Liver (tissue), 3 donors: ENCODE measurements at regions not wholly inside any gene's neighbourhood (a gene's known extent, or its start where the extent isn't known, plus 50 kb on each side); places are given as distances from the start of the nearest gene placed in this dataset.

Source experiments
- ATF3 ChIP-seq: IDR thresholded peaks from 2 replicates; pipeline ENCODE4 v1.6.1; 2016; ENCODE audit warnings: antibody characterized with exemption
- CTCF ChIP-seq: fragments of 150-350 bp; IDR thresholded peaks from 2 replicates; pipeline ENCODE4 v1.5.1; 2017; ENCODE audit warnings: improper control_type of control experiment, low read depth, low read length; ENCODE audit not compliant: missing input control
- EGR1 ChIP-seq, 2 donors: IDR thresholded peaks; 2 replicates each; pipeline ENCODE4 v1.6.1; 2016 to 2018; ENCODE audit warnings: antibody characterized with exemption in 2 of 2, low read depth in 2 of 2
- HNF4A ChIP-seq, 2 donors: conservative IDR thresholded peaks; 2 replicates each; pipeline ENCODE4 v1.6.1; 2016; ENCODE audit warnings: antibody characterized with exemption in 2 of 2, mild to moderate bottlenecking in 2 of 2
- HNF4G ChIP-seq: IDR thresholded peaks from 2 replicates; pipeline ENCODE4 v1.6.1; 2016; ENCODE audit warnings: antibody characterized with exemption
- JUND ChIP-seq, 2 donors: IDR thresholded peaks; 2 replicates each; pipeline ENCODE4 v1.6.1; 2016; ENCODE audit warnings: antibody characterized with exemption in 2 of 2
- NR2F2 ChIP-seq: IDR thresholded peaks from 2 replicates; pipeline ENCODE4 v1.6.1; 2016; ENCODE audit warnings: antibody characterized with exemption
- RAD21 ChIP-seq, 2 donors: IDR thresholded peaks; 2 replicates each; pipeline ENCODE4 v1.6.1; 2016; ENCODE audit warnings: antibody characterized with exemption in 2 of 2, mild to moderate bottlenecking in 2 of 2
- REST ChIP-seq: IDR thresholded peaks from 2 replicates; pipeline ENCODE4 v1.6.1; 2016; ENCODE audit warnings: antibody characterized with exemption, mild to moderate bottlenecking
- TAF1 ChIP-seq: conservative IDR thresholded peaks from 2 replicates; pipeline ENCODE4 v1.6.1; 2016; ENCODE audit warnings: antibody characterized with exemption, mild to moderate bottlenecking
- ZBTB33 ChIP-seq: IDR thresholded peaks from 2 replicates; pipeline ENCODE4 v1.6.1; 2016; ENCODE audit warnings: antibody characterized with exemption
- donor health status: healthy.
- donor health status: healthy.

- TF ChIP-seq ATF3, result no peak
- TF ChIP-seq CTCF, result no peak
- TF ChIP-seq JUND (IDR thresholded peaks at IDR 0.05), result no peak
- no peak for TF ChIP-seq EGR1 (IDR thresholded peaks at IDR 0.05; ENCODE audit: low read depth in 2 of 2)
- no peak for TF ChIP-seq NR2F2
- TF ChIP-seq REST, result no peak
- TF ChIP-seq ZBTB33, result no peak
- no peak for TF ChIP-seq RAD21 (IDR thresholded peaks at IDR 0.05)
- TF ChIP-seq TAF1, result no peak
- no peak for TF ChIP-seq HNF4G
- TF ChIP-seq HNF4A (conservative IDR thresholded peaks at IDR 0.05), result no peak
Measured at GRCh38 chr10:125602825-125603224, 80.1 kb downstream of the TEX36 start.
